ENCODE measurements at regions not wholly inside any gene's neighbourhood (a gene's known extent, or its start where the extent isn't known, plus 50 kb on each side); places are given as distances from the start of the nearest gene placed in this dataset.

DNA sequence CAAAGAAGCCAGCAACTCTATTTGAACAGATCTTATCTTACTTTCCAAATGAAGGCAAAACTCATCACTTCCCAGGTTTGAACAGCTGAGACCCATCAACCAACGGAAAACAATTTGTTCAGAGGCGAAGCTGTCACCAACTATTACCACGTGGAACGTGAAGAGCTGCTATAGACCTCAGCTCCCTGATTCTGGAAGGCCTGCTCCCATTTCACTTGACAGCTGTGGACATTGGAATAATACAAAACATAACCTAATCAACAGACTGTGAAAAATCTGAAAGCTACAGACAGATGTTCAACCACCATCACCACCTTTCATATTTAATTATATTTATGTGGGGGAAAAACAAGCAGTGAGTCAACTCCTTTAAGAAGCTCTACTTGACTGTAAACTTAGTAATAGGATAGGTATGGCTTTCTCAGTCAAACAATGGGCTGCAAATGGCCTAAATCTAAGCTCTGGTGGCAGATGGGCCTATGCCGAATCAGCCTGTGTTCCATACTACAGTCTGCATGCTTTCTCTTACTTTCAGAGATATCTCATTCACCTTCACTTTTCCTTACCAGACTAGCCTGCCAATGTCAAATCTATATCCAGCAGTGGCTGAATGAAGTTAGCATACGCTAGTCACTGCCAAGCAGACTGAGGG lies 896.4 kb downstream of the TDRD15 start:
- no TSS peak for BruUV-seq (replicated peaks)
- Histone ChIP-seq H3K9me3 (ENCODE audit: control insufficient read depth in 1 of 2, insufficient read depth in 1 of 2, low read depth in 1 of 2, low read length in 2 of 2) (peaks cover 4 to 27% of the 10 kb centered on the region in 2 experiments; a peak in 2 of 4 replicates), H2AFZ (ENCODE audit: low read depth, low read length, poor library complexity, severe bottlenecking) (no peak overlapping the region), H4K20me1 (ENCODE audit: insufficient read depth) (no peaks in the 10 kb centered on the region), H3K9ac (ENCODE audit: low read length) (no peak overlapping the region), H3K79me2 (ENCODE audit: insufficient read depth, low read length) (no peaks in the 10 kb centered on the region), H3K36me3 (ENCODE audit: control insufficient read depth in 1 of 2, insufficient read depth in 2 of 2, low read length in 2 of 2) (no peaks in the 10 kb centered on the region), H3K4me1 (ENCODE audit: control insufficient read depth in 1 of 2, insufficient read depth in 2 of 2, low read length in 2 of 2) (no peaks in the 10 kb centered on the region), H3K4me3 (replicated peaks in 1 of 2; ENCODE audit: low read depth in 1 of 2, low read length in 2 of 2) (no peak overlapping the region), H3K9me2 (ENCODE audit: insufficient read depth) (no peaks in the 10 kb centered on the region), H3K4me2 (ENCODE audit: low read length) (no peak overlapping the region), H3K27ac (ENCODE audit: low read depth, low read length) (no peak overlapping the region), H3K27me3 (ENCODE audit: insufficient read depth, low read length) (no peaks in the 10 kb centered on the region)
- ChIA-PET CTCF (no interaction called here), POLR2A (no interaction called here), RAD21 (ENCODE audit: low non-redundant PET in 1 of 2, low total read pairs in 2 of 2, uncharacterized antibody in 2 of 2, unreplicated experiment in 2 of 2) (no interaction called here)
- no peak for DNase-seq (ENCODE audit: low read depth, low spot score)
- no peak for TF ChIP-seq TCF7L2 (IDR thresholded peaks at IDR 0.05; ENCODE audit: borderline replicate concordance, extremely low read depth, insufficient read depth, insufficient read length)
- intact Hi-C loops (cut with micrococcal nuclease): no loop called here
- ATAC-seq: no peak

DNA sequence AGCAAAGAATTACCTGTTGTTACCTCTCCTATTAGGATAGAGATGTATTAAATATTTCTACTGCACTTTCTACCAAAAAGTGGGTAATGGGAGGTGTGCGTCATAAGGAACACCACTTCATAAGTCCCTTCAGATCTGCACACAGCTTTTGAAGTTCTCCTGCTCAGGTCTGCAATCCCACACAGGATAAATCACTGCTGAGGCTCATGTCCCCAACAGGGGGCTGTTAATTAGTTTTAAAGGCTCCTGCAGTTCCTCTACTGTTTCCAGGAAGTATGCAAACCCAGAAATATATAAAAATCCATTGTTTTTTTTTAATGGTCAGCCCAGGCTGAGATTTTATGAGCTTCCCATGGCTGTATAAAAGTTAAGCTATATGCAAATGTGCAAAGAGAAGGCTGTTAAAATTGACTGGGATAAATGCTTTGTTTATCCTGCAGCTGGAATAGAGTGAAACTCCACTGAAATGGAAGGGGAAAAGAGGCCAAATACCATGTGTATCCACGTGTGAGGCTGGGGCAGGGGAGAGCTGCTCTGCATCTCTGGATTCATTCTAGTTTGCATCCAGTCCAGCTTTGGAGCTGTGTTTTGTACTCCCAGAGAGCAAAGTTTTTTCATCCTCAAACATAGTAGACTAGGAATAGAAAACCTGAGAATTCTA lies 903.7 kb downstream of the TDRD15 start:
- no peak overlapping the region for H3K9ac ChIP-seq (ENCODE audit: low read length)
- H3K27ac ChIP-seq (ENCODE audit: low read depth, low read length): no peak overlapping the region
- no peaks in the 10 kb centered on the region for H3K79me2 ChIP-seq (ENCODE audit: insufficient read depth, low read length)
- no peak overlapping the region for H3K4me2 ChIP-seq (ENCODE audit: low read length)
- ATAC-seq (no peak), DNase-seq (ENCODE audit: low read depth, low spot score) (no peak)
- H3K9me3 ChIP-seq (ENCODE audit: control insufficient read depth in 1 of 2, insufficient read depth in 1 of 2, low read depth in 1 of 2, low read length in 2 of 2): peaks cover 0 to 11% of the 10 kb centered on the region in 2 experiments; a peak in 2 of 4 replicates
- no TSS peak for BruUV-seq (replicated peaks)
- H3K4me1 ChIP-seq (ENCODE audit: control insufficient read depth in 1 of 2, insufficient read depth in 2 of 2, low read length in 2 of 2): no peaks in the 10 kb centered on the region
- H3K27me3 ChIP-seq (ENCODE audit: insufficient read depth, low read length): no peaks in the 10 kb centered on the region
- ChIA-PET RAD21 (ENCODE audit: low non-redundant PET in 1 of 2, low total read pairs in 2 of 2, uncharacterized antibody in 2 of 2, unreplicated experiment in 2 of 2) (no interaction called here), CTCF (no interaction called here), POLR2A (no interaction called here)
- no peaks in the 10 kb centered on the region for H4K20me1 ChIP-seq (ENCODE audit: insufficient read depth)
- H2AFZ ChIP-seq (ENCODE audit: low read depth, low read length, poor library complexity, severe bottlenecking): no peak overlapping the region
- H3K9me2 ChIP-seq (ENCODE audit: insufficient read depth): no peaks in the 10 kb centered on the region
- intact Hi-C loops (cut with micrococcal nuclease): no loop called here
- no peaks in the 10 kb centered on the region for H3K36me3 ChIP-seq (ENCODE audit: control insufficient read depth in 1 of 2, insufficient read depth in 2 of 2, low read length in 2 of 2)
- no peak overlapping the region for H3K4me3 ChIP-seq (replicated peaks in 1 of 2; ENCODE audit: low read depth in 1 of 2, low read length in 2 of 2)
- TF ChIP-seq, protein P1, sequence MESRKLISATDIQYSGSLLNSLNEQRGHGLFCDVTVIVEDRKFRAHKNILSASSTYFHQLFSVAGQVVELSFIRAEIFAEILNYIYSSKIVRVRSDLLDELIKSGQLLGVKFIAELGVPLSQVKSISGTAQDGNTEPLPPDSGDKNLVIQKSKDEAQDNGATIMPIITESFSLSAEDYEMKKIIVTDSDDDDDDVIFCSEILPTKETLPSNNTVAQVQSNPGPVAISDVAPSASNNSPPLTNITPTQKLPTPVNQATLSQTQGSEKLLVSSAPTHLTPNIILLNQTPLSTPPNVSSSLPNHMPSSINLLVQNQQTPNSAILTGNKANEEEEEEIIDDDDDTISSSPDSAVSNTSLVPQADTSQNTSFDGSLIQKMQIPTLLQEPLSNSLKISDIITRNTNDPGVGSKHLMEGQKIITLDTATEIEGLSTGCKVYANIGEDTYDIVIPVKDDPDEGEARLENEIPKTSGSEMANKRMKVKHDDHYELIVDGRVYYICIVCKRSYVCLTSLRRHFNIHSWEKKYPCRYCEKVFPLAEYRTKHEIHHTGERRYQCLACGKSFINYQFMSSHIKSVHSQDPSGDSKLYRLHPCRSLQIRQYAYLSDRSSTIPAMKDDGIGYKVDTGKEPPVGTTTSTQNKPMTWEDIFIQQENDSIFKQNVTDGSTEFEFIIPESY (IDR thresholded peaks at IDR 0.05; ENCODE audit: extremely low read depth, insufficient replicate concordance, low read length): no peak
